ENCODE measurements at regions not wholly inside any gene's neighbourhood (a gene's known extent, or its start where the extent isn't known, plus 50 kb on each side); places are given as distances from the start of the nearest gene placed in this dataset.
"Not testable (repeated sequence)": the region's sequence is repeated elsewhere in the genome, so short reads cannot be mapped to it uniquely, and the experiment has no call there.

DNA sequence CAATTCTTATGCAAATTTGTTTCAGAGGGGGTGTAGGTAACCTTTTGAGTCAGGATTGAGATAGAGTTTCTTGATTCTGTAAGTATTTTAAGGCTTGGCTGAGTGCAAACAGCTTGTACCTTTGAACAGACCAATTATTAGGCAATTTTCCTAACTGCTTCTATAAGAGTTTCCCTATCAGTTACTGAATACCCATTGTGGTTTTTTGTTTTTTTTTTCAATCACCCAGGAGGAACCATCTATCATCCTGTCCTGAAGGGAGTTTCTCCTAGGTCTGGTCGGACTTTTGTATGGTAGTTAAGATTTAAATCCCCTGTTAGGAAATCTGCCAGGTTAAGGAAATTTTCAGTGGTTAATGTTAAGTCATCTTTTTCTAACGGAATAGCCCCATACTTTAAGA is 319.4 kb upstream of the SLC39A10 start:
- Histone ChIP-seq H3K4me3 (no peak overlapping the region), H3K9me3 (no peaks in the 10 kb centered on the region), H3K27me3 (replicated peaks in 1 of 7) (no peaks in the 10 kb centered on the region), H3K27ac (no peak overlapping the region), H3K4me1 (no peaks in the 10 kb centered on the region), H3K36me3 (no peaks in the 10 kb centered on the region)
- intact Hi-C loops (cut with DNase I; ENCODE audit: low total_unique reads), result no loop called here
- WGBS, 5 donors, result 30 to 56% (median 36%) methylated on average over 2 of the region's 2 CpGs
- no peak for DNase-seq
- no peak for TF ChIP-seq CTCF (IDR thresholded peaks at IDR 0.05 in 8 of 11, conservative IDR thresholded peaks at IDR 0.05 in 3 of 11)
- TF ChIP-seq POLR2AphosphoS5 (IDR thresholded peaks at IDR 0.05), result no peak
- no peak for TF ChIP-seq POLR2A (IDR thresholded peaks at IDR 0.05)

DNA sequence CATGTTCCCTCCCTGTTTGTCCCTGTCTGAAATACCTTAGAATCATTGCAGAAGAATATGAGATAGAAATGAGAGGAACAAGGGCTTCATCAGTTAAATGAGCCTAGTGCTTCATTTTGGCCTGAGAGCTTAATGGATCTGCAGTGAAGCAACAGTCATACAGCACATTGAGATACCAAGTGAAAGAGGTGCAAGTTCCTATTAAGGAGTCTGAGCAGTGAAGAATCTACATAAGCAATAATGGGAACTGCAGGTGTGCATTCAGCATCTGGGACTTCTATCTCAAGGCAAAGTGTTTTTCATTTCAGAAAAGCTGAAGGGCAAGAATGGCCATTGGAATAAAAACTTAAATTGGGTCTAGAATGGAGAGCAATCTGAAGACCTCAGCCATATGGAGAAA is 323.2 kb upstream of the SLC39A10 start:
- DNase-seq, result no peak
- Histone ChIP-seq H3K36me3 (no peaks in the 10 kb centered on the region), H3K27me3 (replicated peaks in 1 of 7) (no peaks in the 10 kb centered on the region), H3K27ac (no peak overlapping the region), H3K9me3 (peaks cover 0 to 5% (median 2%) of the 10 kb centered on the region in 8 donors), H3K4me1 (no peaks in the 10 kb centered on the region), H3K4me3 (no peak overlapping the region)
- intact Hi-C loops (cut with DNase I; ENCODE audit: low total_unique reads), result no loop called here
- no peak for TF ChIP-seq POLR2AphosphoS5 (IDR thresholded peaks at IDR 0.05)

GRCh38 chr2:195331966-195332365 is 325.1 kb upstream of the SLC39A10 start:
- Histone ChIP-seq H3K27ac (no peak overlapping the region), H3K4me3 (no peak overlapping the region), H3K36me3 (no peaks in the 10 kb centered on the region), H3K4me1 (no peaks in the 10 kb centered on the region), H3K9me3 (peaks cover 0 to 7% (median 2%) of the 10 kb centered on the region in 8 donors), H3K27me3 (replicated peaks in 1 of 7) (no peaks in the 10 kb centered on the region)
- no peak for DNase-seq
- WGBS, 5 donors, result 73 to 96% (median 87%) methylated on average over 2 of the region's 2 CpGs
- intact Hi-C loops (cut with DNase I; ENCODE audit: low total_unique reads), result no loop called here
- no peak for TF ChIP-seq CTCF (IDR thresholded peaks at IDR 0.05 in 8 of 11, conservative IDR thresholded peaks at IDR 0.05 in 3 of 11)
- no peak for TF ChIP-seq POLR2AphosphoS5 (IDR thresholded peaks at IDR 0.05)
- TF ChIP-seq POLR2A (IDR thresholded peaks at IDR 0.05), result no peak

DNA sequence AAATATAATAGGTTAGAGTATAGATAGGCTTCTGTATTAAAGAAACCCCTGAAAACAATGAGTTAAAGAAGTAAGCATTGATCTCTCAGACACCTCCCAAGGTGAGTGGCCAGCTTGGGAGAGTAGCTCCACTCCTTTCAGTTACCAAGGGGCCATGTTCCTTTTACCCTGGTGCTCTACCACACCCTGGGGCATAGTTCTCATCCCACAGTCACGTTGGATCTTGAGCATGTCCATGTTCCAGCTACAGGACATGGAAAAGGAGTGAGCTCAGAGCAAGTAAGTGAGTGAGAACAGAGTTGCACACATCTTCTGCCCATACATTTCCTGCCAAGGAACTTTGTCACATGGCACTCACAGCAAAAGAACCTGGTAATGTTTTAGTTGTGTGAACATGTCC is 325.9 kb upstream of the SLC39A10 start:
- Histone ChIP-seq H3K27me3 (replicated peaks in 1 of 7) (no peaks in the 10 kb centered on the region), H3K4me1 (no peaks in the 10 kb centered on the region), H3K36me3 (no peaks in the 10 kb centered on the region), H3K9me3 (peaks cover 0 to 7% (median 2%) of the 10 kb centered on the region in 8 donors), H3K27ac (peak overlapping the region in 4 of 8 donors; percentile 19 to 59 (median 34)), H3K4me3 (no peak overlapping the region)
- intact Hi-C loops (cut with DNase I; ENCODE audit: low total_unique reads), result no loop called here
- TF ChIP-seq POLR2A (IDR thresholded peaks at IDR 0.05), result no peak
- no peak for TF ChIP-seq CTCF (IDR thresholded peaks at IDR 0.05 in 8 of 11, conservative IDR thresholded peaks at IDR 0.05 in 3 of 11)
- no peak for TF ChIP-seq POLR2AphosphoS5 (IDR thresholded peaks at IDR 0.05)
- 31 to 65% (median 56%) methylated on average over 1 of the region's 1 CpG for WGBS, 5 donors
- no peak for DNase-seq

GRCh38 chr2:195330513-195330956 is 326.5 kb upstream of the SLC39A10 start:
- no peak for DNase-seq
- no peak for TF ChIP-seq CTCF (IDR thresholded peaks at IDR 0.05 in 8 of 11, conservative IDR thresholded peaks at IDR 0.05 in 3 of 11)
- no peak for TF ChIP-seq POLR2AphosphoS5 (IDR thresholded peaks at IDR 0.05)
- TF ChIP-seq POLR2A (IDR thresholded peaks at IDR 0.05), result no peak
- Histone ChIP-seq H3K4me3 (no peak overlapping the region), H3K27ac (peak overlapping the region in 5 of 8 donors; percentile 19 to 59 (median 32)), H3K9me3 (peaks cover 0 to 7% (median 2%) of the 10 kb centered on the region in 8 donors), H3K27me3 (replicated peaks in 1 of 7) (no peaks in the 10 kb centered on the region), H3K36me3 (no peaks in the 10 kb centered on the region), H3K4me1 (no peaks in the 10 kb centered on the region)
- intact Hi-C loops (cut with DNase I; ENCODE audit: low total_unique reads), result no loop called here

GRCh38 chr2:195329784-195330183 is 327.2 kb upstream of the SLC39A10 start:
- H3K27me3 ChIP-seq (replicated peaks in 1 of 7); H3K4me3 ChIP-seq; H3K4me1 ChIP-seq; DNase-seq; H3K36me3 ChIP-seq; H3K9me3 ChIP-seq; intact Hi-C loops (cut with DNase I; ENCODE audit: low total_unique reads): not testable (repeated sequence)
- H3K27ac ChIP-seq, result peak overlapping the region in 2 of 8 donors; percentile 11 to 32

Data from spleen (tissue), 11 donors.